B cell (primary cell): ENCODE measurements at regions not wholly inside any gene's neighbourhood (a gene's known extent, or its start where the extent isn't known, plus 50 kb on each side); places are given as distances from the start of the nearest gene placed in this dataset.

ENCODE experiments used
- ATAC-seq: fragments of 200-7000 bp; cut with Tn5 transposase; one replicate; pipeline ENCODE4 v1.10.0; 2021; ENCODE audit warnings: low read depth, mild to moderate bottlenecking, moderate number of reproducible peaks, moderate library complexity
- CTCF ChIA-PET: fragments of 350-600 bp; sonication (Branson Sonifier 250); formaldehyde crosslinking; loops from one replicate; lab custom pipeline; 2021; ENCODE audit warnings: antibody characterized with exemption, inconsistent platforms; lab: Charles Lee
- POLR2A ChIA-PET: fragments of 350-600 bp; sonication (Branson Sonifier 250); formaldehyde crosslinking; loops from one replicate; lab custom pipeline; 2021; ENCODE audit warnings: antibody characterized with exemption; lab: Charles Lee
- DNase-seq: peaks from one replicate; pipeline ENCODE4 v3.0.0; 2013
- H2AFZ ChIP-seq: 2 replicates; pipeline ENCODE4 v1.6.1; 2012; ENCODE audit warnings: mild to moderate bottlenecking, low read depth, low read length; ENCODE audit not compliant: insufficient read depth, poor library complexity, severe bottlenecking
- H3K27ac ChIP-seq, 2 donors: 1 replicate in 1 of 2; 2 replicates in 1 of 2; pipeline ENCODE4 v1.5.1; 2012 to 2013; ENCODE audit warnings: low read length in 2 of 2, mild to moderate bottlenecking in 2 of 2, moderate library complexity in 1 of 2
- H3K27me3 ChIP-seq, 4 experiments: fragments of 200-600 bp in 1 of 4; sonication (generic) in 1 of 4; replicated peaks in 1 of 4; 1 replicate in 2 of 4; 2 replicates in 2 of 4; pipeline versions ENCODE4 v1.6.1 to v1.7.0; 2013 to 2016; ENCODE audit warnings: low read length in 3 of 4, mild to moderate bottlenecking in 2 of 4, mixed read lengths in 1 of 4, moderate library complexity in 1 of 4; ENCODE audit not compliant: insufficient read depth in 4 of 4, control insufficient read depth in 3 of 4; ENCODE audit errors: control extremely low read depth in 1 of 4
- H3K36me3 ChIP-seq, 2 experiments: replicated peaks in 1 of 2; 1 replicate in 1 of 2; 2 replicates in 1 of 2; pipeline versions ENCODE4 v1.6.1 to v1.7.1; 2013; ENCODE audit warnings: low read length in 1 of 2; ENCODE audit not compliant: insufficient read depth in 2 of 2, control insufficient read depth in 1 of 2; ENCODE audit errors: control extremely low read depth in 1 of 2, extremely low read depth in 1 of 2
- H3K4me1 ChIP-seq, 2 donors: fragments of 200-600 bp in 1 of 2; sonication (generic) in 1 of 2; 1 replicate in 1 of 2; 2 replicates in 1 of 2; pipeline versions ENCODE4 v1.5.1 to v1.6.1; 2013 to 2017; ENCODE audit warnings: low read length in 2 of 2; ENCODE audit not compliant: control insufficient read depth in 2 of 2, insufficient read depth in 2 of 2
- H3K4me2 ChIP-seq: replicated peaks from 2 replicates; pipeline ENCODE3; 2012; ENCODE audit warnings: mild to moderate bottlenecking, low read depth, low read length; ENCODE audit not compliant: poor library complexity, severe bottlenecking
- H3K4me3 ChIP-seq, 5 experiments: fragments of 200-600 bp in 1 of 5; sonication (generic) in 1 of 5; 1 replicate in 3 of 5; 2 replicates in 2 of 5; pipeline versions ENCODE4 v1.5.1 to v1.7.0; 2011 to 2016; ENCODE audit warnings: low read length in 4 of 5, mild to moderate bottlenecking in 4 of 5, low read depth in 2 of 5, control low read depth in 1 of 5, moderate library complexity in 1 of 5; ENCODE audit not compliant: insufficient read depth in 1 of 5; ENCODE audit errors: control extremely low read depth in 1 of 5, extremely low read depth in 1 of 5
- H3K79me2 ChIP-seq: fragments of 200-600 bp; sonication (generic); one replicate; pipeline ENCODE4 v1.6.0; 2016; ENCODE audit warnings: low read length; ENCODE audit not compliant: control insufficient read depth, insufficient read depth
- H3K9ac ChIP-seq: fragments of 200-600 bp; sonication (generic); 2 replicates; pipeline ENCODE4 v1.6.1; 2017; ENCODE audit warnings: mild to moderate bottlenecking, low read length, moderate library complexity
- H3K9me3 ChIP-seq, 3 donors: one replicate each; pipeline versions ENCODE4 v1.6.1 to v1.7.1; 2013; ENCODE audit warnings: low read length in 2 of 3; ENCODE audit not compliant: control insufficient read depth in 2 of 3, insufficient read depth in 1 of 3; ENCODE audit errors: control extremely low read depth in 1 of 3
- H4K20me1 ChIP-seq: 2 replicates; pipeline ENCODE4 v1.6.0; 2012; ENCODE audit warnings: mild to moderate bottlenecking, low read length; ENCODE audit not compliant: insufficient read depth, control insufficient read depth, poor library complexity, severe bottlenecking
- H3K27ac Mint-ChIP-seq: one replicate; pipeline ENCODE4 v1.8.0; 2021; ENCODE audit warnings: mixed read lengths
- H3K27me3 Mint-ChIP-seq: one replicate; pipeline ENCODE4 v1.8.0; 2021; ENCODE audit warnings: mixed read lengths
- H3K4me1 Mint-ChIP-seq: one replicate; pipeline ENCODE4 v1.8.0; 2021; ENCODE audit warnings: mixed read lengths
- H3K4me3 Mint-ChIP-seq: one replicate; pipeline ENCODE4 v1.8.0; 2021; ENCODE audit warnings: mixed read lengths
- H3K9me3 Mint-ChIP-seq: one replicate; pipeline ENCODE4 v1.8.0; 2022; ENCODE audit warnings: mixed read lengths; ENCODE audit not compliant: insufficient read depth
- EZH2 ChIP-seq: IDR thresholded peaks from 2 replicates; pipeline ENCODE4 v1.6.1; 2012; ENCODE audit warnings: borderline replicate concordance, low read depth, mild to moderate bottlenecking, moderate library complexity, low read length; ENCODE audit not compliant: insufficient read depth, poor library complexity, severe bottlenecking
- WGBS: methylation state at CpG from one replicate; pipeline ENCODE4 v1.1.5; 2013; ENCODE audit warnings: missing lambda C conversion rate; ENCODE audit not compliant: insufficient coverage; 5-methylcytosine and 5-hydroxymethylcytosine counted together
- intact Hi-C: fragments of 100-400 bp; cut with micrococcal nuclease; formaldehyde crosslinking; loops from one replicate; pipeline ENCODE4 v1.10.0; 2022
- TF ChIP-seq, protein P1 (sequence below): fragments of 200-600 bp; IDR thresholded peaks from one replicate; pipeline ENCODE4 v1.8.0; 2022; ENCODE audit warnings: antibody characterized with exemption, mild to moderate bottlenecking

DNA sequence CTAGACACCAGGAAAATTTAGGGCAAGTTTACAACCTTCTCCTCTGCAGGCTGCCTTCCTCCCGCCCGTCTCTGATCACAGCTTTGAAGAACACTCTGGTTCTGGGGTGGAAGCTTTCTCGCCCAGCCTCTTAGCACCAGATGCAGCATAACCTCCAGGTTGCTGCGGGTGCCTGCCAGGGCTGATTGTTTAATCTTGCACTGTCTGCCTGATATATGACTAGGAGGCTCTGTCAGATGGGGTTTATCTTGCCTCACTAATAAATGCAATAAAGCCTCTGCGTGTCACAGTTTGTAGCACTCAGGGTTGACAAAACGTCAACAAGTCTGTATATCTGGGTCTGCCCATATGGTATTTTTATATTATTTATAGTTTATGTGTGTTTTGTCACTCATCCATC is 388.2 kb downstream of the FUT8 start:
- peaks cover 0 to 7% (median 0%) of the 10 kb centered on the region in 3 donors for H3K9me3 ChIP-seq
- H3K4me3 ChIP-seq: no peak overlapping the region
- H3K4me2 ChIP-seq: no peak overlapping the region
- no peak for ATAC-seq
- Mint-ChIP-seq H3K9me3 (no peaks in the 10 kb centered on the region), H3K4me3 (no peak overlapping the region), H3K27ac (no peak overlapping the region), H3K27me3 (peaks cover 5% of the 10 kb centered on the region), H3K4me1 (no peaks in the 10 kb centered on the region)
- no peaks in the 10 kb centered on the region for H3K27me3 ChIP-seq
- no peak overlapping the region for H2AFZ ChIP-seq
- ChIA-PET CTCF (no interaction called here), POLR2A (no interaction called here)
- no peak overlapping the region for H3K9ac ChIP-seq
- no peak overlapping the region for H3K27ac ChIP-seq
- WGBS: 83% methylated on average over 2 of the region's 6 CpGs
- H4K20me1 ChIP-seq: no peaks in the 10 kb centered on the region
- no peaks in the 10 kb centered on the region for H3K36me3 ChIP-seq
- H3K79me2 ChIP-seq: no peaks in the 10 kb centered on the region
- TF ChIP-seq, protein P1, sequence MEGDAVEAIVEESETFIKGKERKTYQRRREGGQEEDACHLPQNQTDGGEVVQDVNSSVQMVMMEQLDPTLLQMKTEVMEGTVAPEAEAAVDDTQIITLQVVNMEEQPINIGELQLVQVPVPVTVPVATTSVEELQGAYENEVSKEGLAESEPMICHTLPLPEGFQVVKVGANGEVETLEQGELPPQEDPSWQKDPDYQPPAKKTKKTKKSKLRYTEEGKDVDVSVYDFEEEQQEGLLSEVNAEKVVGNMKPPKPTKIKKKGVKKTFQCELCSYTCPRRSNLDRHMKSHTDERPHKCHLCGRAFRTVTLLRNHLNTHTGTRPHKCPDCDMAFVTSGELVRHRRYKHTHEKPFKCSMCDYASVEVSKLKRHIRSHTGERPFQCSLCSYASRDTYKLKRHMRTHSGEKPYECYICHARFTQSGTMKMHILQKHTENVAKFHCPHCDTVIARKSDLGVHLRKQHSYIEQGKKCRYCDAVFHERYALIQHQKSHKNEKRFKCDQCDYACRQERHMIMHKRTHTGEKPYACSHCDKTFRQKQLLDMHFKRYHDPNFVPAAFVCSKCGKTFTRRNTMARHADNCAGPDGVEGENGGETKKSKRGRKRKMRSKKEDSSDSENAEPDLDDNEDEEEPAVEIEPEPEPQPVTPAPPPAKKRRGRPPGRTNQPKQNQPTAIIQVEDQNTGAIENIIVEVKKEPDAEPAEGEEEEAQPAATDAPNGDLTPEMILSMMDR: no peak
- no peak for TF ChIP-seq EZH2
- H3K4me1 ChIP-seq: no peaks in the 10 kb centered on the region
- intact Hi-C loops: no loop called here
- DNase-seq: no peak

- intact Hi-C loops: no loop called here
- H3K4me3 ChIP-seq: no peak overlapping the region
- peaks cover 0 to 7% (median 0%) of the 10 kb centered on the region in 3 donors for H3K9me3 ChIP-seq
- ATAC-seq (no peak), DNase-seq (no peak)
- Mint-ChIP-seq H3K4me3 (no peak overlapping the region), H3K9me3 (no peaks in the 10 kb centered on the region), H3K27me3 (peaks cover 5% of the 10 kb centered on the region), H3K4me1 (no peaks in the 10 kb centered on the region), H3K27ac (no peak overlapping the region)
- ChIA-PET CTCF (no interaction called here), POLR2A (no interaction called here)
- no peak overlapping the region for H2AFZ ChIP-seq
- H3K27me3 ChIP-seq: no peaks in the 10 kb centered on the region
- no peaks in the 10 kb centered on the region for H3K4me1 ChIP-seq
- H3K4me2 ChIP-seq: no peak overlapping the region
- no peak overlapping the region for H3K27ac ChIP-seq
- H3K79me2 ChIP-seq: no peaks in the 10 kb centered on the region
- TF ChIP-seq EZH2: no peak
- TF ChIP-seq, protein P1: no peak
- H4K20me1 ChIP-seq: no peaks in the 10 kb centered on the region
- WGBS: 90% methylated on average over 2 of the region's 2 CpGs
- H3K9ac ChIP-seq: no peak overlapping the region
- no peaks in the 10 kb centered on the region for H3K36me3 ChIP-seq
Measured at GRCh38 chr14:65802196-65802595, 389.7 kb downstream of the FUT8 start.
